Liver (tissue), 8 donors: ENCODE measurements at regions not wholly inside any gene's neighbourhood (a gene's known extent, or its start where the extent isn't known, plus 50 kb on each side); places are given as distances from the start of the nearest gene placed in this dataset.

Experiments
- DNase-seq: peaks from one replicate; pipeline ENCODE4 v3.0.0-alpha.2; 2017; ENCODE audit warnings: low spot score
- H3K27ac ChIP-seq, 2 donors: one replicate each; pipeline ENCODE4 v1.7.0; 2013; ENCODE audit warnings: inconsistent platforms in 2 of 2, low read length in 2 of 2, control low read depth in 1 of 2, low read depth in 1 of 2, mild to moderate bottlenecking in 1 of 2
- H3K27me3 ChIP-seq, 4 donors: one replicate each; pipeline versions ENCODE4 v1.6.1 to v1.7.0; 2013; ENCODE audit warnings: low read length in 3 of 4, inconsistent platforms in 1 of 4, mild to moderate bottlenecking in 1 of 4, moderate library complexity in 1 of 4; ENCODE audit not compliant: control insufficient read depth in 4 of 4, insufficient read depth in 4 of 4
- H3K36me3 ChIP-seq, 4 donors: one replicate each; pipeline versions ENCODE4 v1.6.1 to v1.7.0; 2013; ENCODE audit warnings: low read length in 3 of 4, mild to moderate bottlenecking in 3 of 4, low read depth in 1 of 4, moderate library complexity in 1 of 4; ENCODE audit not compliant: control insufficient read depth in 4 of 4, insufficient read depth in 3 of 4
- H3K4me1 ChIP-seq, 4 donors: one replicate each; pipeline versions ENCODE4 v1.6.1 to v1.7.0; 2013; ENCODE audit warnings: low read length in 3 of 4, mild to moderate bottlenecking in 3 of 4, moderate library complexity in 1 of 4; ENCODE audit not compliant: control insufficient read depth in 4 of 4, insufficient read depth in 4 of 4
- H3K4me3 ChIP-seq, 3 donors: one replicate each; pipeline versions ENCODE4 v1.6.1 to v1.7.0; 2013; ENCODE audit warnings: low read length in 3 of 3, control low read depth in 1 of 3, low read depth in 1 of 3, mild to moderate bottlenecking in 1 of 3
- H3K9ac ChIP-seq, 2 donors: one replicate each; pipeline ENCODE4 v1.7.0; 2013; ENCODE audit warnings: low read length in 2 of 2, mild to moderate bottlenecking in 2 of 2, moderate library complexity in 2 of 2, control low read depth in 1 of 2, low read depth in 1 of 2
- H3K9me3 ChIP-seq, 4 donors: one replicate each; pipeline versions ENCODE4 v1.6.1 to v1.7.0; 2013; ENCODE audit warnings: low read length in 3 of 4; ENCODE audit not compliant: control insufficient read depth in 4 of 4
- EGR1 ChIP-seq, 2 donors: IDR thresholded peaks; 2 replicates each; pipeline ENCODE4 v1.6.1; 2016 to 2018; ENCODE audit warnings: antibody characterized with exemption in 2 of 2, low read depth in 2 of 2
- FOXA1 ChIP-seq: IDR thresholded peaks from 2 replicates; pipeline ENCODE4 v1.6.1; 2016; ENCODE audit warnings: antibody characterized with exemption
- GABPA ChIP-seq, 2 donors: IDR thresholded peaks in 1 of 2; conservative IDR thresholded peaks in 1 of 2; 2 replicates each; pipeline ENCODE4 v1.6.1; 2016; ENCODE audit warnings: antibody characterized with exemption in 2 of 2, mild to moderate bottlenecking in 1 of 2, moderate library complexity in 1 of 2
- JUND ChIP-seq, 2 donors: IDR thresholded peaks; 2 replicates each; pipeline ENCODE4 v1.6.1; 2016; ENCODE audit warnings: antibody characterized with exemption in 2 of 2
- NR2F2 ChIP-seq: IDR thresholded peaks from 2 replicates; pipeline ENCODE4 v1.6.1; 2016; ENCODE audit warnings: antibody characterized with exemption
- RAD21 ChIP-seq, 2 donors: IDR thresholded peaks; 2 replicates each; pipeline ENCODE4 v1.6.1; 2016; ENCODE audit warnings: antibody characterized with exemption in 2 of 2, mild to moderate bottlenecking in 2 of 2
- whole genome bisulfite sequencing: extraction: QIAGEN DNeasy Blood & Tissue Kit; methylation state at CpG from one replicate; pipeline ENCODE4 v1.1.7; 2013; 5-methylcytosine and 5-hydroxymethylcytosine counted together
- TF ChIP-seq, protein P1 (sequence below): IDR thresholded peaks from 2 replicates; pipeline ENCODE4 v1.6.1; 2016; ENCODE audit warnings: antibody characterized with exemption
- TF ChIP-seq, protein P2 (sequence below): IDR thresholded peaks from 2 replicates; pipeline ENCODE4 v1.6.1; 2016; ENCODE audit warnings: antibody characterized with exemption, mild to moderate bottlenecking
- TF ChIP-seq, protein P3 (sequence below): IDR thresholded peaks from 2 replicates; pipeline ENCODE4 v1.6.1; 2016; ENCODE audit warnings: antibody characterized with exemption
- TF ChIP-seq, protein P4 (sequence below): fragments of 150-350 bp; IDR thresholded peaks from 2 replicates; pipeline ENCODE4 v1.5.1; 2017; ENCODE audit warnings: improper control_type of control experiment, low read depth, low read length; ENCODE audit not compliant: missing input control
- donor health status: healthy.
- donor health status: healthy.
- donor health status: healthy.
- donor health status: healthy.
- donor health status: healthy.

DNA sequence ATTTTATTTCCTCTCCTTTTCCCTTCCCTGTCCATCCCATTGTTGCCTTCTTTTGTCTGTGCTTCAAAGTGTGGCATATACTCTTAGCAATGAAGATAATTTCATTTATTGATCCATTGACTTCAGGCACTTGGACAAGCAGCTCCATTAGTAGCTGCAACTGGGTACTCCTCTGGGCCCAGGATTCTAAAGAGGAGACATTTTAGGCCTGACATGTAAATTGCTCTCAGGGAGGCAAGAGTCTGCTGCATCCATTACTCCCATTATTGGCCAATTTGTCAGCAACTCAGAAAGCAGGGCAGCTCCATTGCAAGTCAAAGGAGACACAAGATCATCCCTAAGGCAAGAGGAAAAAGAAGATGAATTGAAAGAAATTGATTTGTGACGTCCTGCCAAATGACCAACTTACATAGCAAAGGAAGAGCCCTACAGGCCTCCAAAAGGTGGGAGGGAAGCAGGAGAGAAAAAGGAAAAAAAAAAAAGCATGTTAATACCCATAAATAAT is 1094.1 kb upstream of the FLRT2 start:
- no peak overlapping the region for H3K4me3 ChIP-seq
- no peak overlapping the region for H3K27ac ChIP-seq
- no peaks in the 10 kb centered on the region for H3K9me3 ChIP-seq
- H3K27me3 ChIP-seq, result no peaks in the 10 kb centered on the region
- TF ChIP-seq, protein P1, sequence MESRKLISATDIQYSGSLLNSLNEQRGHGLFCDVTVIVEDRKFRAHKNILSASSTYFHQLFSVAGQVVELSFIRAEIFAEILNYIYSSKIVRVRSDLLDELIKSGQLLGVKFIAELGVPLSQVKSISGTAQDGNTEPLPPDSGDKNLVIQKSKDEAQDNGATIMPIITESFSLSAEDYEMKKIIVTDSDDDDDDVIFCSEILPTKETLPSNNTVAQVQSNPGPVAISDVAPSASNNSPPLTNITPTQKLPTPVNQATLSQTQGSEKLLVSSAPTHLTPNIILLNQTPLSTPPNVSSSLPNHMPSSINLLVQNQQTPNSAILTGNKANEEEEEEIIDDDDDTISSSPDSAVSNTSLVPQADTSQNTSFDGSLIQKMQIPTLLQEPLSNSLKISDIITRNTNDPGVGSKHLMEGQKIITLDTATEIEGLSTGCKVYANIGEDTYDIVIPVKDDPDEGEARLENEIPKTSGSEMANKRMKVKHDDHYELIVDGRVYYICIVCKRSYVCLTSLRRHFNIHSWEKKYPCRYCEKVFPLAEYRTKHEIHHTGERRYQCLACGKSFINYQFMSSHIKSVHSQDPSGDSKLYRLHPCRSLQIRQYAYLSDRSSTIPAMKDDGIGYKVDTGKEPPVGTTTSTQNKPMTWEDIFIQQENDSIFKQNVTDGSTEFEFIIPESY, result no peak
- TF ChIP-seq EGR1 (IDR thresholded peaks at IDR 0.05; ENCODE audit: low read depth in 2 of 2), result no peak
- 69% methylated on average over 1 of the region's 1 CpG for WGBS
- no peaks in the 10 kb centered on the region for H3K4me1 ChIP-seq
- H3K36me3 ChIP-seq, result no peaks in the 10 kb centered on the region
- no peak overlapping the region for H3K9ac ChIP-seq
- no peak for DNase-seq

DNA sequence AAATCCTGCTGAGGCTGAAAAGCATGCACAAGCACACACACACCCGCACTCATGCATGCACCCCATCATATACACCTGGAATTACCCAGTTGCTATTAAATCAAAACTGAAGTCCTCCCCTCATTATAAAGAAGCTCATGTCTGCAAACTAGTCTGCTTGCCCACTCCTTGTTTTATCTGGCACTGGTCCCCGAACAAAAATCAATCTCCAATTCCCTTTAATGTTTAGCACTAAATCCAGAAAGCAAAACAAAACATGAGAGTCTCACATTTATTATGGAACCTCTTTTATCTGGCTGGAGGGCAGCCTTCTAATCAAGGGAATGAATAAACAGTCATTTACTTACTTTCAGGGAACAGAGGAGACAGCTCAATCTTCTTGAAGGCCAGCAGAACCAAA is 1093.4 kb upstream of the FLRT2 start:
- Histone ChIP-seq H3K9me3 (no peaks in the 10 kb centered on the region), H3K9ac (no peak overlapping the region), H3K27ac (no peak overlapping the region), H3K36me3 (no peaks in the 10 kb centered on the region), H3K4me1 (no peaks in the 10 kb centered on the region), H3K27me3 (no peaks in the 10 kb centered on the region), H3K4me3 (no peak overlapping the region)
- WGBS, result 54% methylated on average over 2 of the region's 2 CpGs
- DNase-seq, result no peak
- TF ChIP-seq GABPA (IDR thresholded peaks at IDR 0.05 in 1 of 2, conservative IDR thresholded peaks at IDR 0.05 in 1 of 2), result no peak
- TF ChIP-seq NR2F2, result no peak
- TF ChIP-seq, protein P1, result no peak
- no peak for TF ChIP-seq JUND (IDR thresholded peaks at IDR 0.05)
- TF ChIP-seq FOXA1, result no peak
- TF ChIP-seq, protein P2, sequence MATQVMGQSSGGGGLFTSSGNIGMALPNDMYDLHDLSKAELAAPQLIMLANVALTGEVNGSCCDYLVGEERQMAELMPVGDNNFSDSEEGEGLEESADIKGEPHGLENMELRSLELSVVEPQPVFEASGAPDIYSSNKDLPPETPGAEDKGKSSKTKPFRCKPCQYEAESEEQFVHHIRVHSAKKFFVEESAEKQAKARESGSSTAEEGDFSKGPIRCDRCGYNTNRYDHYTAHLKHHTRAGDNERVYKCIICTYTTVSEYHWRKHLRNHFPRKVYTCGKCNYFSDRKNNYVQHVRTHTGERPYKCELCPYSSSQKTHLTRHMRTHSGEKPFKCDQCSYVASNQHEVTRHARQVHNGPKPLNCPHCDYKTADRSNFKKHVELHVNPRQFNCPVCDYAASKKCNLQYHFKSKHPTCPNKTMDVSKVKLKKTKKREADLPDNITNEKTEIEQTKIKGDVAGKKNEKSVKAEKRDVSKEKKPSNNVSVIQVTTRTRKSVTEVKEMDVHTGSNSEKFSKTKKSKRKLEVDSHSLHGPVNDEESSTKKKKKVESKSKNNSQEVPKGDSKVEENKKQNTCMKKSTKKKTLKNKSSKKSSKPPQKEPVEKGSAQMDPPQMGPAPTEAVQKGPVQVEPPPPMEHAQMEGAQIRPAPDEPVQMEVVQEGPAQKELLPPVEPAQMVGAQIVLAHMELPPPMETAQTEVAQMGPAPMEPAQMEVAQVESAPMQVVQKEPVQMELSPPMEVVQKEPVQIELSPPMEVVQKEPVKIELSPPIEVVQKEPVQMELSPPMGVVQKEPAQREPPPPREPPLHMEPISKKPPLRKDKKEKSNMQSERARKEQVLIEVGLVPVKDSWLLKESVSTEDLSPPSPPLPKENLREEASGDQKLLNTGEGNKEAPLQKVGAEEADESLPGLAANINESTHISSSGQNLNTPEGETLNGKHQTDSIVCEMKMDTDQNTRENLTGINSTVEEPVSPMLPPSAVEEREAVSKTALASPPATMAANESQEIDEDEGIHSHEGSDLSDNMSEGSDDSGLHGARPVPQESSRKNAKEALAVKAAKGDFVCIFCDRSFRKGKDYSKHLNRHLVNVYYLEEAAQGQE, result no peak
- TF ChIP-seq EGR1 (IDR thresholded peaks at IDR 0.05; ENCODE audit: low read depth in 2 of 2), result no peak
- TF ChIP-seq, protein P3, sequence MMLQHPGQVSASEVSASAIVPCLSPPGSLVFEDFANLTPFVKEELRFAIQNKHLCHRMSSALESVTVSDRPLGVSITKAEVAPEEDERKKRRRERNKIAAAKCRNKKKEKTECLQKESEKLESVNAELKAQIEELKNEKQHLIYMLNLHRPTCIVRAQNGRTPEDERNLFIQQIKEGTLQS, result no peak
- no peak for TF ChIP-seq RAD21 (IDR thresholded peaks at IDR 0.05)
- TF ChIP-seq, protein P4, sequence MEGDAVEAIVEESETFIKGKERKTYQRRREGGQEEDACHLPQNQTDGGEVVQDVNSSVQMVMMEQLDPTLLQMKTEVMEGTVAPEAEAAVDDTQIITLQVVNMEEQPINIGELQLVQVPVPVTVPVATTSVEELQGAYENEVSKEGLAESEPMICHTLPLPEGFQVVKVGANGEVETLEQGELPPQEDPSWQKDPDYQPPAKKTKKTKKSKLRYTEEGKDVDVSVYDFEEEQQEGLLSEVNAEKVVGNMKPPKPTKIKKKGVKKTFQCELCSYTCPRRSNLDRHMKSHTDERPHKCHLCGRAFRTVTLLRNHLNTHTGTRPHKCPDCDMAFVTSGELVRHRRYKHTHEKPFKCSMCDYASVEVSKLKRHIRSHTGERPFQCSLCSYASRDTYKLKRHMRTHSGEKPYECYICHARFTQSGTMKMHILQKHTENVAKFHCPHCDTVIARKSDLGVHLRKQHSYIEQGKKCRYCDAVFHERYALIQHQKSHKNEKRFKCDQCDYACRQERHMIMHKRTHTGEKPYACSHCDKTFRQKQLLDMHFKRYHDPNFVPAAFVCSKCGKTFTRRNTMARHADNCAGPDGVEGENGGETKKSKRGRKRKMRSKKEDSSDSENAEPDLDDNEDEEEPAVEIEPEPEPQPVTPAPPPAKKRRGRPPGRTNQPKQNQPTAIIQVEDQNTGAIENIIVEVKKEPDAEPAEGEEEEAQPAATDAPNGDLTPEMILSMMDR, result no peak
